Testis (tissue), 2 donors: ENCODE measurements at regions not wholly inside any gene's neighbourhood (a gene's known extent, or its start where the extent isn't known, plus 50 kb on each side); places are given as distances from the start of the nearest gene placed in this dataset.

Experiments
- CTCF ChIP-seq, 3 experiments: fragments of 450-650 bp in 2 of 3; fragments of 200-600 bp in 1 of 3; sonication (generic) in 1 of 3; IDR thresholded peaks; one replicate each; pipeline ENCODE4 v1.5.1; 2016 to 2019; ENCODE audit warnings: antibody characterized with exemption in 3 of 3, mild to moderate bottlenecking in 2 of 3, moderate library complexity in 1 of 3
- POLR2A ChIP-seq: fragments of 450-650 bp; IDR thresholded peaks from one replicate; pipeline ENCODE4 v1.6.1; 2017; ENCODE audit warnings: antibody characterized with exemption, mild to moderate bottlenecking, moderate library complexity

GRCh38 chr6:133160536-133160935 lies 80.6 kb upstream of the EYA4 start:
- TF ChIP-seq CTCF (IDR thresholded peaks at IDR 0.05) = no peak
- TF ChIP-seq POLR2A = no peak
